ENCODE measurements at regions not wholly inside any gene's neighbourhood (a gene's known extent, or its start where the extent isn't known, plus 50 kb on each side); places are given as distances from the start of the nearest gene placed in this dataset.

GRCh38 chr7:19871102-19871501, 97.7 kb upstream of the TMEM196 start:
- H3K9me3 ChIP-seq (ENCODE audit: control insufficient read depth, low read depth, low read length): no peaks in the 10 kb centered on the region
- H4K5ac ChIP-seq (ENCODE audit: insufficient read length, low read depth, low read length): no peak overlapping the region
- no peaks in the 10 kb centered on the region for H3K79me1 ChIP-seq (ENCODE audit: insufficient read depth, low read depth, low read length, poor library complexity, severe bottlenecking)
- H2BK20ac ChIP-seq (ENCODE audit: low read depth, low read length, poor library complexity, severe bottlenecking): no peak overlapping the region
- WGBS (ENCODE audit: extremely low coverage, insufficient read length, low lambda C conversion rate): no CpG with 5 or more reads among the region's 2 CpGs
- Mint-ChIP-seq H3K9me3 (peaks cover 5 to 10% of the 10 kb centered on the region in 2 experiments; a peak in 3 of 5 replicates), H3K27ac (no peak overlapping the region), H3K4me1 (no peaks in the 10 kb centered on the region), H3K36me3 (ENCODE audit: insufficient read depth in 1 of 3, low read depth in 3 of 3) (no peaks in the 10 kb centered on the region), H3K4me3 (no peak overlapping the region), H3K27me3 (ENCODE audit: low read depth) (no peaks in the 10 kb centered on the region)
- no peak overlapping the region for H2BK5ac ChIP-seq (ENCODE audit: insufficient read length, low read length)
- no peak for DNase-seq
- no peaks in the 10 kb centered on the region for H4K20me1 ChIP-seq (ENCODE audit: control insufficient read depth, insufficient read depth, insufficient read length)
- H2BK120ac ChIP-seq (ENCODE audit: low read depth, low read length, poor library complexity, severe bottlenecking): no peak overlapping the region
- no peak overlapping the region for H3T11ph ChIP-seq (ENCODE audit: low read length)
- no peak for TF ChIP-seq CTCF (conservative IDR thresholded peaks at IDR 0.05)
- no peak overlapping the region for H4K91ac ChIP-seq (ENCODE audit: insufficient read length, low read depth, low read length)
- H3K79me2 ChIP-seq (ENCODE audit: insufficient read depth, low read length): no peaks in the 10 kb centered on the region
- no peak overlapping the region for H3K4me2 ChIP-seq (ENCODE audit: insufficient read depth, insufficient read length, low read length)
- no peaks in the 10 kb centered on the region for H3K23me2 ChIP-seq (ENCODE audit: insufficient read length, low read depth, low read length, poor library complexity, severe bottlenecking)
- H2AK5ac ChIP-seq (ENCODE audit: insufficient read length, low read length): no peak overlapping the region
- H3K27me3 ChIP-seq (ENCODE audit: insufficient read depth, low read length): no peaks in the 10 kb centered on the region
- H2AFZ ChIP-seq (ENCODE audit: low read length): no peak overlapping the region
- no peak overlapping the region for H2BK15ac ChIP-seq (ENCODE audit: low read depth, low read length)
- no peak overlapping the region for H3K4ac ChIP-seq (ENCODE audit: low read depth, low read length)
- no peak overlapping the region for H3K14ac ChIP-seq (ENCODE audit: insufficient read depth, low read length)
- H3K27ac ChIP-seq (ENCODE audit: insufficient read length, low read depth, low read length): no peak overlapping the region
- no peak overlapping the region for H3K9ac ChIP-seq (ENCODE audit: extremely low read depth, insufficient read length, low read length)
- H3K4me1 ChIP-seq (ENCODE audit: insufficient read depth, low read length): no peaks in the 10 kb centered on the region
- no peak overlapping the region for H4K8ac ChIP-seq (replicated peaks; ENCODE audit: insufficient read length, low read depth, low read length)
- no peak overlapping the region for H3K18ac ChIP-seq (ENCODE audit: insufficient read length, low read depth, low read length)
- H2BK12ac ChIP-seq (ENCODE audit: insufficient read length, low read depth, low read length): no peak overlapping the region
- H3K23ac ChIP-seq (ENCODE audit: insufficient read length, low read depth, low read length): no peak overlapping the region
- H3K56ac ChIP-seq (ENCODE audit: insufficient read length, low read depth, low read length): no peak overlapping the region
